ES-I3 (cell line): ENCODE measurements at regions not wholly inside any gene's neighbourhood (a gene's known extent, or its start where the extent isn't known, plus 50 kb on each side); places are given as distances from the start of the nearest gene placed in this dataset.

Experiments
- H3K36me3 ChIP-seq: 2 replicates; pipeline ENCODE4 v1.6.1; 2013; ENCODE audit warnings: mild to moderate bottlenecking, low read length, control low read depth, moderate library complexity; ENCODE audit not compliant: insufficient read depth
- H3K4me1 ChIP-seq: 2 replicates; pipeline ENCODE4 v1.6.1; 2013; ENCODE audit warnings: mild to moderate bottlenecking, control low read depth, low read length; ENCODE audit not compliant: insufficient read depth
- H3K9ac ChIP-seq: 2 replicates; pipeline ENCODE4 v1.6.1; 2013; ENCODE audit warnings: low read depth, mild to moderate bottlenecking, low read length, moderate library complexity
- H3K9me3 ChIP-seq: 2 replicates; pipeline ENCODE4 v1.6.1; 2013; ENCODE audit warnings: mild to moderate bottlenecking, low read length, moderate library complexity; ENCODE audit not compliant: control insufficient read depth, insufficient read depth

- H3K36me3 ChIP-seq, result no peaks in the 10 kb centered on the region
- no peak overlapping the region for H3K9ac ChIP-seq
- H3K4me1 ChIP-seq, result no peaks in the 10 kb centered on the region; the same call in 1 of the 2 replicates
- no peaks in the 10 kb centered on the region for H3K9me3 ChIP-seq
Observed at GRCh38 chr2:128623776-128624761, 305.4 kb upstream of the HS6ST1 start.

DNA sequence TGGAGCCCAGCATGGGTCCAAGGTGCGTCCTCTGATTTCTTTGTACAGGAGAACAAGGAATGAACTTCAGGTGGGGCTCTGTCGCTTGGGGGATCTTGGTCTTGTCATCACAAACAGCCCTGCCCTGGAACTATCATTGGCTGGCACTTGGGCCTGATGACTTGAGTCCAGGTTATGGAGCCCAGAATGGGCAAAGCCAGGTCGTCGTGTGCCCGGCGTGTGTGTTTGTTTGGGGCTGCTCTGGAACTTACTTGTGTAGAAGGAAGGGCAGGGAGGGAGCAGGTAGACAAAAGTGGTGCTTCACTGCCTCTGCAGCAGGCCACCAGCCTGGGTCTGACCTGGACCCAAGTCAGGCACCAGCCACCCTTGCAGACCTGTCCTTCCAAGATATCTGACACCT, 306.3 kb upstream of the HS6ST1 start:
- H3K4me1 ChIP-seq, result no peaks in the 10 kb centered on the region; the same call in 1 of the 2 replicates
- no peak overlapping the region for H3K9ac ChIP-seq
- H3K9me3 ChIP-seq, result no peaks in the 10 kb centered on the region
- no peaks in the 10 kb centered on the region for H3K36me3 ChIP-seq

DNA sequence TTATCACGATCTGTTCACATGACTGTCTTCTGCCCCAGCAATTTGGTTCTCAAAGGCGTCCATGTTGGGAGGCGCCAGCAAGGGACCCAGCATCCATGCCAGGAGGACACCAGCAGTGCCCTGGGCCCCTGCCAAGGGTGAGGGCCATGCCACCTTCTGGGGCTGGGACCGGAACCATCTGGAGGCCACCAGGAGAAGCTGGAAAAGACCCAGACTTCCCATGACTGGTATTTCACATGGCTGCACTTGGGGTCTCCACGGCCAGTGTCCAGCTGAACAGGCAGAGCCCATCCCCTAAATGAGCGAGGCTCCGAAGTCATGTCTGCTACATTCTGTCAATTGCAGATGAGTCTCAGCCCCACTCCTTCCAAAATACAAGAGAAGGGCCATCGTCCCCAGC, 306.8 kb upstream of the HS6ST1 start:
- H3K4me1 ChIP-seq, result no peaks in the 10 kb centered on the region; the same call in 1 of the 2 replicates
- H3K9ac ChIP-seq, result no peak overlapping the region
- no peaks in the 10 kb centered on the region for H3K36me3 ChIP-seq
- no peaks in the 10 kb centered on the region for H3K9me3 ChIP-seq

DNA sequence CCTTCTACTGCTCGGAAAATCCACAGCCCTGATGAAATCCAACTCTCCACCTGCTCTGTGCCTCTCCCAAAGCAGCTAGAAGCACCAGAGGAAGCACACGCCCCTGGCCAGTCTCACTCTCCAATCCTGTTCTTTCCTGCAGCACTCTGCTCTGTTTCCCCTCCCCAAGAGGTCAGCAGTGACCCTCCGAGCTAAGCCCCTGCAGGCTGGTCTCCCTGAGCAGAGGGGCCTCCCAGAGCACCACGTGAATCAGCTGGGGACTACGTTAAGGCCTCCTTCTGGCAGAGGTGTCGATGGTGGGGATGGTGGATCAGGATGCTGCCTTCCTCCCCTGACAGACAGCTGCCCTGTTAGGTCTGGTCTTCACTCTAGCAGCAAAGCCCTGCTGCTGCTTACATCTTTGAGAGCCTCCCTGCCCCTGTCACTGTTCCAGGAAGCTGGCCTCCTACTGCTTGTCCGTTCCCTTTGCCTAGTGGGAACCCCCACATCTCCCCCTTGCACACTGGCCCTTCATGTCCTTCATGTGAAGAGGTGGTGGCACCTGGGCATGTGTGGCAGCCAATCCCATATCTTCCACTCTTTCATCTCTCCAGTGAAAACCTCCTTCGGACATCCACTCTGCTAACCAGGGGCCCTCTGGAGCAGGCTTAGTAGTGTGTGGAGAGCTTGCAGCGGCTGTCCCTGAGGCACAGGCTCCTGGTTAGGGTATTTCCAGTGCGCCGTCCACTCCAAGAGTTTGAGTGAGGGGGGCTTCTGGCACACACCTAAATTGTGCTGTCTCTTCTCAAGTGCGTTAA, 307.5 kb upstream of the HS6ST1 start:
- Histone ChIP-seq H3K9ac (no peak overlapping the region), H3K36me3 (no peaks in the 10 kb centered on the region), H3K9me3 (no peaks in the 10 kb centered on the region), H3K4me1 (no peaks in the 10 kb centered on the region; the same call in 1 of the 2 replicates)

GRCh38 chr2:128626760-128627511, 308.3 kb upstream of the HS6ST1 start:
- H3K9me3 ChIP-seq, result no peaks in the 10 kb centered on the region
- H3K4me1 ChIP-seq, result no peaks in the 10 kb centered on the region; the same call in 1 of the 2 replicates
- H3K9ac ChIP-seq, result no peak overlapping the region
- no peaks in the 10 kb centered on the region for H3K36me3 ChIP-seq

GRCh38 chr2:128628206-128628605, 309.5 kb upstream of the HS6ST1 start:
- Histone ChIP-seq H3K4me1 (no peaks in the 10 kb centered on the region; the same call in 1 of the 2 replicates), H3K36me3 (no peaks in the 10 kb centered on the region), H3K9me3 (no peaks in the 10 kb centered on the region), H3K9ac (no peak overlapping the region)

DNA sequence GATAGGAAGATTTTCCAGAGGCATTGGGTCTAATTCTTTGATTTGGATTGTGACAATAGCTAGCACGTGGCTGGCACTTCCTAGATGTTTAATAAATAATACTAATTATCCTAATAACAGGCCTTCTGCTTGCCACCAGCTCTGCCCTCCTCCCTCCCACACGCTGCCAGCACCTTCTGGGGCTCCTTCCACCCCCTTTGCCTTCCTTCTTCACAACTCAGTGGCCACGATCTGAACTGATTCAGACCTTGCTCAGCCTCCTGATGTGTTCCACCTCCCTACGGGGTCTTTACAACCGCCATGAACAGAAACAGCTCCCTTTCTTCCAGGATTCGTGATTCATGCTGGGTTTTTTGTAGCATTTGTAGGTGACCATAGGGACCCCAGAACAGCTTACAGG, 310.3 kb upstream of the HS6ST1 start:
- H3K9ac ChIP-seq, result no peak overlapping the region
- no peaks in the 10 kb centered on the region; the same call in 1 of the 2 replicates for H3K4me1 ChIP-seq
- H3K36me3 ChIP-seq, result no peaks in the 10 kb centered on the region
- H3K9me3 ChIP-seq, result no peaks in the 10 kb centered on the region

GRCh38 chr2:128630974-128631697, 312.5 kb upstream of the HS6ST1 start:
- no peaks in the 10 kb centered on the region for H3K4me1 ChIP-seq
- H3K9me3 ChIP-seq, result no peaks in the 10 kb centered on the region
- H3K36me3 ChIP-seq, result no peaks in the 10 kb centered on the region
- no peak overlapping the region for H3K9ac ChIP-seq

- H3K9ac ChIP-seq, result no peak overlapping the region
- H3K4me1 ChIP-seq, result no peaks in the 10 kb centered on the region
- no peaks in the 10 kb centered on the region for H3K9me3 ChIP-seq
- no peaks in the 10 kb centered on the region for H3K36me3 ChIP-seq
Observed at GRCh38 chr2:128631698-128632500, 313.2 kb upstream of the HS6ST1 start.

GRCh38 chr2:128632501-128632800, 313.8 kb upstream of the HS6ST1 start:
- Histone ChIP-seq H3K4me1 (0 out of 2 replicates have a peak, but pooled peaks cover under 1% of the 10 kb centered on the region), H3K9ac (no peak overlapping the region), H3K36me3 (no peaks in the 10 kb centered on the region), H3K9me3 (no peaks in the 10 kb centered on the region)

- H3K9ac ChIP-seq, result no peak overlapping the region
- no peaks in the 10 kb centered on the region for H3K36me3 ChIP-seq
- H3K9me3 ChIP-seq, result no peaks in the 10 kb centered on the region
- H3K4me1 ChIP-seq, result peaks cover 11% of the 10 kb centered on the region
Observed at GRCh38 chr2:128633501-128633900, 314.8 kb upstream of the HS6ST1 start.

- Histone ChIP-seq H3K4me1 (peaks cover 27% of the 10 kb centered on the region), H3K9ac (no peak overlapping the region), H3K9me3 (no peaks in the 10 kb centered on the region), H3K36me3 (no peaks in the 10 kb centered on the region)
Observed at GRCh38 chr2:128635361-128635900, 316.8 kb upstream of the HS6ST1 start.

DNA sequence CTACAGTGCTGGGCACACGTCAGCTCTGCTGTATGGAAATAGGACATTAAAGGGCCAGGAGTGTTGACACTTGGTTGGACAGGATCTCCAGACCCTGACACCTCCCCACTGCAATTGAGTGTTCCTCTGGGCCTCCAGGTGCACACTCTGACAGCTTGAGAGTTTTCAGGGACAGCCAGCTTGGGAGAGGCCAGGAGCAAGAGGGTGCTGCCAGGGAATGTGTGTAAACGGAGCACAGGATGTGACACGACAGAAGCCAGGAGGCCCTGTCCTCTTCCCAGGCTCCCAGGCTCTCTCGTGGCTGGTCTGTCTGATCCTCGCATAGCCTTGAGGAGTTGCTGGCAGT, 318.1 kb upstream of the HS6ST1 start:
- Histone ChIP-seq H3K9ac (no peak overlapping the region), H3K36me3 (no peaks in the 10 kb centered on the region), H3K9me3 (no peaks in the 10 kb centered on the region), H3K4me1 (peaks cover 28% of the 10 kb centered on the region)
